ENCODE measurements at regions not wholly inside any gene's neighbourhood (a gene's known extent, or its start where the extent isn't known, plus 50 kb on each side); places are given as distances from the start of the nearest gene placed in this dataset.

- TF ChIP-seq SP1 (IDR thresholded peaks at IDR 0.05; ENCODE audit: low read depth): no peak
- TF ChIP-seq ZBTB33 (IDR thresholded peaks at IDR 0.05; ENCODE audit: extremely low read depth, insufficient replicate concordance, low read length): no peak
- TF ChIP-seq POLR2AphosphoS5 (IDR thresholded peaks at IDR 0.05; ENCODE audit: low read depth, low read length): no peak
- no peak for TF ChIP-seq SIN3A (IDR thresholded peaks at IDR 0.05; ENCODE audit: low read depth)
- TF ChIP-seq CBX3 (IDR thresholded peaks at IDR 0.05; ENCODE audit: low read depth): no peak
- no peak for TF ChIP-seq FOSL1 (IDR thresholded peaks at IDR 0.05; ENCODE audit: low read depth)
- TF ChIP-seq ELF1 (IDR thresholded peaks at IDR 0.05; ENCODE audit: borderline replicate concordance, low read depth): no peak
- no peak for TF ChIP-seq MAX (IDR thresholded peaks at IDR 0.05)
- no peak for TF ChIP-seq CEBPB (IDR thresholded peaks at IDR 0.05; ENCODE audit: low read depth)
- no peak for TF ChIP-seq JUND (IDR thresholded peaks at IDR 0.05)
- no peak for TF ChIP-seq YY1 (IDR thresholded peaks at IDR 0.05; ENCODE audit: extremely low read depth, insufficient replicate concordance, low read depth, low read length)
- no peak for TF ChIP-seq ZFX (IDR thresholded peaks at IDR 0.05)
- no peaks in the 10 kb centered on the region for H3K36me3 ChIP-seq (ENCODE audit: control insufficient read depth in 1 of 2, insufficient read depth in 2 of 2, low read length in 2 of 2)
- no peaks in the 10 kb centered on the region for H3K4me1 ChIP-seq (ENCODE audit: control insufficient read depth in 1 of 2, insufficient read depth in 2 of 2, low read length in 2 of 2)
- H2AFZ ChIP-seq (ENCODE audit: low read depth, low read length, poor library complexity, severe bottlenecking): no peak overlapping the region
- DNase-seq (ENCODE audit: low read depth, low spot score) (no peak), ATAC-seq (no peak)
- intact Hi-C loops (cut with micrococcal nuclease): no loop called here
- H3K9me3 ChIP-seq (ENCODE audit: control insufficient read depth in 1 of 2, insufficient read depth in 1 of 2, low read depth in 1 of 2, low read length in 2 of 2): no peaks in the 10 kb centered on the region
- no peaks in the 10 kb centered on the region for H3K27me3 ChIP-seq (ENCODE audit: insufficient read depth, low read length)
- ChIA-PET POLR2A (no interaction called here), RAD21 (ENCODE audit: low non-redundant PET in 1 of 2, low total read pairs in 2 of 2, uncharacterized antibody in 2 of 2, unreplicated experiment in 2 of 2) (no interaction called here), CTCF (no interaction called here)
- no peak overlapping the region for H3K4me3 ChIP-seq (replicated peaks in 1 of 2; ENCODE audit: low read depth in 1 of 2, low read length in 2 of 2)
- no TSS peak for BruUV-seq (replicated peaks)
- H3K9me2 ChIP-seq (ENCODE audit: insufficient read depth): no peaks in the 10 kb centered on the region
- no peak overlapping the region for H3K4me2 ChIP-seq (ENCODE audit: low read length)
- H4K20me1 ChIP-seq (ENCODE audit: insufficient read depth): no peaks in the 10 kb centered on the region
- H3K27ac ChIP-seq (ENCODE audit: low read depth, low read length): no peak overlapping the region
- no peaks in the 10 kb centered on the region for H3K79me2 ChIP-seq (ENCODE audit: insufficient read depth, low read length)
- no peak overlapping the region for H3K9ac ChIP-seq (ENCODE audit: low read length)
Observed at GRCh38 chrX:106356580-106356979, 188.5 kb downstream of the PWWP3B start.
